Mesenchymal stem cell (in vitro differentiated cells and primary cell): ENCODE measurements at regions not wholly inside any gene's neighbourhood (a gene's known extent, or its start where the extent isn't known, plus 50 kb on each side); places are given as distances from the start of the nearest gene placed in this dataset.

ENCODE experiments used
- DNase-seq: peaks from one replicate; pipeline ENCODE4 v3.0.0-alpha.2; 2013
- H2AFZ ChIP-seq: one replicate; pipeline ENCODE4 v1.6.1; 2013; ENCODE audit warnings: low read depth, mild to moderate bottlenecking, control low read depth, inconsistent platforms, low read length, moderate library complexity
- H2AK5ac ChIP-seq: 2 replicates; pipeline ENCODE4 v1.6.1; 2013; ENCODE audit warnings: low read length, moderate library complexity, mild to moderate bottlenecking, inconsistent platforms; ENCODE audit not compliant: severe bottlenecking
- H2BK120ac ChIP-seq: one replicate; pipeline ENCODE4 v1.6.1; 2013; ENCODE audit warnings: low read depth, mild to moderate bottlenecking, inconsistent platforms, low read length, moderate library complexity
- H2BK12ac ChIP-seq, 2 experiments: one replicate each; pipeline ENCODE4 v1.6.1; 2013; ENCODE audit warnings: inconsistent platforms in 2 of 2, low read length in 2 of 2, mild to moderate bottlenecking in 2 of 2, moderate library complexity in 2 of 2, control low read depth in 1 of 2
- H2BK15ac ChIP-seq: one replicate; pipeline ENCODE4 v1.6.1; 2013; ENCODE audit warnings: mild to moderate bottlenecking, low read depth, inconsistent platforms; ENCODE audit not compliant: poor library complexity, severe bottlenecking
- H2BK5ac ChIP-seq: 2 replicates; pipeline ENCODE4 v1.6.1; 2013; ENCODE audit warnings: low read depth, mild to moderate bottlenecking, low read length, control low read depth, inconsistent platforms; ENCODE audit not compliant: poor library complexity, severe bottlenecking
- H3K14ac ChIP-seq, 2 experiments: one replicate each; pipeline ENCODE4 v1.6.1; 2013; ENCODE audit warnings: inconsistent platforms in 2 of 2, low read length in 2 of 2, control low read depth in 1 of 2, mild to moderate bottlenecking in 1 of 2, moderate library complexity in 1 of 2
- H3K18ac ChIP-seq, 2 experiments: one replicate each; pipeline ENCODE4 v1.6.1; 2013; ENCODE audit warnings: inconsistent platforms in 2 of 2, low read length in 2 of 2, control low read depth in 1 of 2, low read depth in 1 of 2, mild to moderate bottlenecking in 1 of 2
- H3K23ac ChIP-seq, 2 experiments: one replicate each; pipeline ENCODE4 v1.6.1; 2013; ENCODE audit warnings: inconsistent platforms in 2 of 2, low read length in 2 of 2, mild to moderate bottlenecking in 2 of 2, moderate library complexity in 2 of 2, control low read depth in 1 of 2
- H3K27ac ChIP-seq: 2 replicates; pipeline ENCODE4 v1.5.1; 2013; ENCODE audit warnings: mild to moderate bottlenecking, moderate library complexity, low read length, control low read depth, inconsistent platforms; ENCODE audit not compliant: poor library complexity, severe bottlenecking
- H3K27me3 ChIP-seq, 2 experiments: 2 replicates each; pipeline versions ENCODE4 v1.6.1 to v1.7.0; 2013; ENCODE audit warnings: low read length in 2 of 2, mild to moderate bottlenecking in 2 of 2, moderate library complexity in 2 of 2, control low read depth in 1 of 2, inconsistent platforms in 1 of 2; ENCODE audit not compliant: control insufficient read depth in 1 of 2, insufficient read depth in 1 of 2
- H3K36me3 ChIP-seq, 2 experiments: 2 replicates each; pipeline versions ENCODE4 v1.6.1 to v1.7.0; 2013; ENCODE audit warnings: low read length in 2 of 2, control low read depth in 1 of 2, inconsistent platforms in 1 of 2, low read depth in 1 of 2, mild to moderate bottlenecking in 1 of 2; ENCODE audit not compliant: insufficient read depth in 2 of 2, control insufficient read depth in 1 of 2
- H3K4ac ChIP-seq, 2 experiments: one replicate each; pipeline ENCODE4 v1.6.1; 2013; ENCODE audit warnings: inconsistent platforms in 2 of 2, low read length in 2 of 2, mild to moderate bottlenecking in 2 of 2, moderate library complexity in 2 of 2, control low read depth in 1 of 2, low read depth in 1 of 2
- H3K4me1 ChIP-seq: 2 replicates; pipeline ENCODE4 v1.6.1; 2013; ENCODE audit warnings: low read depth, low read length, control low read depth; ENCODE audit not compliant: control insufficient read depth, insufficient read depth
- H3K4me2 ChIP-seq: 2 replicates; pipeline ENCODE4 v1.6.1; 2013; ENCODE audit warnings: low read length, mild to moderate bottlenecking, inconsistent platforms; ENCODE audit not compliant: poor library complexity, severe bottlenecking
- H3K4me3 ChIP-seq, 2 experiments: 2 replicates each; pipeline versions ENCODE4 v1.5.1 to v1.7.0; 2013; ENCODE audit warnings: low read length in 2 of 2, mild to moderate bottlenecking in 2 of 2, control low read depth in 1 of 2, low read depth in 1 of 2; ENCODE audit not compliant: insufficient read depth in 1 of 2
- H3K79me1 ChIP-seq: replicated peaks from 2 replicates; pipeline ENCODE4 v1.6.1; 2013; ENCODE audit warnings: mild to moderate bottlenecking, control low read depth, low read length, inconsistent platforms; ENCODE audit not compliant: poor library complexity, severe bottlenecking
- H3K9ac ChIP-seq: 2 replicates; pipeline ENCODE4 v1.7.0; 2013; ENCODE audit warnings: mild to moderate bottlenecking, low read length, moderate library complexity
- H3K9me3 ChIP-seq: 2 replicates; pipeline ENCODE4 v1.7.0; 2013; ENCODE audit warnings: mild to moderate bottlenecking, low read length; ENCODE audit not compliant: control insufficient read depth
- H4K8ac ChIP-seq: one replicate; pipeline ENCODE4 v1.6.1; 2013; ENCODE audit warnings: inconsistent platforms, mild to moderate bottlenecking, low read length, moderate library complexity
- H4K91ac ChIP-seq: one replicate; pipeline ENCODE4 v1.6.1; 2013; ENCODE audit warnings: mild to moderate bottlenecking, low read length, inconsistent platforms
- WGBS: methylation state at CpG from one replicate; pipeline ENCODE4 v1.1.7; 2013; ENCODE audit warnings: mixed read lengths; 5-methylcytosine and 5-hydroxymethylcytosine counted together

GRCh38 chr6:142633317-142633716 is 311.7 kb downstream of the HIVEP2 start:
- H3K4ac ChIP-seq = no peak overlapping the region
- no peak overlapping the region for H2BK120ac ChIP-seq
- no peak for DNase-seq
- H2BK12ac ChIP-seq = no peak overlapping the region
- no peaks in the 10 kb centered on the region for H3K4me1 ChIP-seq
- no peak overlapping the region for H3K23ac ChIP-seq
- no peak overlapping the region for H3K9ac ChIP-seq
- no peaks in the 10 kb centered on the region for H3K79me1 ChIP-seq
- no peak overlapping the region for H2BK15ac ChIP-seq
- H3K4me3 ChIP-seq = no peak overlapping the region
- H3K18ac ChIP-seq = no peak overlapping the region
- no peak overlapping the region for H2AK5ac ChIP-seq
- no peaks in the 10 kb centered on the region for H3K27me3 ChIP-seq
- H3K9me3 ChIP-seq = no peaks in the 10 kb centered on the region
- no peak overlapping the region for H4K8ac ChIP-seq
- no peak overlapping the region for H3K14ac ChIP-seq
- H3K4me2 ChIP-seq = no peak overlapping the region
- peak overlapping the region; percentile 8 for H2BK5ac ChIP-seq
- no peak overlapping the region for H2AFZ ChIP-seq
- H3K27ac ChIP-seq = no peak overlapping the region
- H4K91ac ChIP-seq = no peak overlapping the region
- no peaks in the 10 kb centered on the region for H3K36me3 ChIP-seq

DNA sequence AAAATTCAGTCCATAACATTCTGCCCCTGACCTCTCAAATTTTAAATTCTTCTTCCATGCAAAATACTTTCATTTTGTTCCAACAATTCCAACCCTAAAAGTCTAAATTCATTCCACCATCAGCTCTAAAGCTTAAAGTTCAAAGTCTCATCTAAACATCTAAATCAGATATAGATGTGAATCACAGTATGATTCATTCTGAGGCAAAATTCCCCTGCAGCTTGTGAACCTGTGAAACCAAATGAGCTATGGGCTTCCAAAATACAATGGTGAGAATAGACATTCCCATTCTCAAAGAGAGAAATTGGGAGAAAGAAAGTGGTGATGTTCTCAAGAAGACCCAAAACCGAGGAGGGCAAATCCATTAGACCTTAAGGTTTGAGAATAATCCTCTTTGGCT is 309.8 kb downstream of the HIVEP2 start:
- no peaks in the 10 kb centered on the region for H3K36me3 ChIP-seq
- no peak overlapping the region for H3K9ac ChIP-seq
- no peak overlapping the region for H3K4me2 ChIP-seq
- H2AK5ac ChIP-seq = no peak overlapping the region
- H3K79me1 ChIP-seq = no peaks in the 10 kb centered on the region
- H2BK15ac ChIP-seq = no peak overlapping the region
- no peak overlapping the region for H2BK120ac ChIP-seq
- no peak overlapping the region for H2AFZ ChIP-seq
- H3K23ac ChIP-seq = no peak overlapping the region
- no peak overlapping the region for H4K8ac ChIP-seq
- no peak overlapping the region for H3K18ac ChIP-seq
- no peaks in the 10 kb centered on the region for H3K27me3 ChIP-seq
- no peak overlapping the region for H2BK12ac ChIP-seq
- peak; percentile 3 for DNase-seq
- WGBS = 83% methylated on average over 1 of the region's 1 CpG
- H3K9me3 ChIP-seq = no peaks in the 10 kb centered on the region
- no peak overlapping the region for H4K91ac ChIP-seq
- no peak overlapping the region for H3K4ac ChIP-seq
- no peak overlapping the region for H3K14ac ChIP-seq
- no peak overlapping the region for H2BK5ac ChIP-seq
- no peak overlapping the region for H3K27ac ChIP-seq
- no peaks in the 10 kb centered on the region for H3K4me1 ChIP-seq
- no peak overlapping the region for H3K4me3 ChIP-seq

- H4K91ac ChIP-seq = no peak overlapping the region
- H3K18ac ChIP-seq = peak overlapping the region in 1 of 2 experiments; percentile 40
- no peak overlapping the region for H3K23ac ChIP-seq
- no peak overlapping the region for H4K8ac ChIP-seq
- H3K14ac ChIP-seq = no peak overlapping the region
- no peak overlapping the region for H2AK5ac ChIP-seq
- no peak overlapping the region for H2BK12ac ChIP-seq
- H3K27me3 ChIP-seq = no peaks in the 10 kb centered on the region
- no peaks in the 10 kb centered on the region for H3K36me3 ChIP-seq
- no peaks in the 10 kb centered on the region for H3K79me1 ChIP-seq
- no peak overlapping the region for H3K4me2 ChIP-seq
- H3K4me1 ChIP-seq = no peaks in the 10 kb centered on the region
- no peak overlapping the region for H2AFZ ChIP-seq
- H3K4me3 ChIP-seq = no peak overlapping the region
- 86% methylated on average over 5 of the region's 10 CpGs for WGBS
- no peak overlapping the region for H3K4ac ChIP-seq
- no peak for DNase-seq
- no peak overlapping the region for H2BK5ac ChIP-seq
- no peak overlapping the region for H2BK120ac ChIP-seq
- no peak overlapping the region for H3K27ac ChIP-seq
- H3K9ac ChIP-seq = no peak overlapping the region
- no peak overlapping the region for H2BK15ac ChIP-seq
- no peaks in the 10 kb centered on the region for H3K9me3 ChIP-seq
These were observed 307.2 kb downstream of the HIVEP2 start for GRCh38 chr6:142637624-142638351.

DNA sequence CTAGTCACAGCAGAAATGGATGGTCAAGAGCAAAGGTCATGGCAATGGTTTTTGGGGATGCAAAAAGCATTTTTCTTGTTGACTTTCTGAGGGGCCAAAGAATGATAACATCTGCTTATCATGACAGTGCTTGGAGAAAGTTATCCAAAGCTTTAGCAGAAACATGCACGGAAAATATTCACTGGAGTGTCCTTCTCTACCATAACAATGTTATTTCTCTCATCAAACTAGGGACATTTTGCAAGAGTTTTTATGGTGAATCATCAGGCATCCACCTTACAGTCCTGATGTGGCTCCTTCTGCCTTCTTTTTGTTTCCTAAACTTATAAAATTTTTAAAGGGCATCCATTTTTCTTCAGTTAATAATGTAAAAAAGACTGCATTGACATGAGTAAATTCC is 302.3 kb downstream of the HIVEP2 start:
- Histone ChIP-seq H3K9me3 (no peaks in the 10 kb centered on the region), H2AK5ac (no peak overlapping the region), H3K18ac (no peak overlapping the region), H4K8ac (no peak overlapping the region), H2BK120ac (no peak overlapping the region), H3K27me3 (peaks cover 0 to 12% of the 10 kb centered on the region in 2 experiments), H3K23ac (no peak overlapping the region), H3K4ac (no peak overlapping the region), H3K36me3 (no peaks in the 10 kb centered on the region), H3K9ac (no peak overlapping the region), H3K4me2 (no peak overlapping the region), H3K27ac (no peak overlapping the region), H2AFZ (no peak overlapping the region), H2BK5ac (no peak overlapping the region), H3K79me1 (no peaks in the 10 kb centered on the region), H2BK15ac (no peak overlapping the region), H4K91ac (no peak overlapping the region), H3K4me1 (peaks cover 1% of the 10 kb centered on the region), H3K4me3 (no peak overlapping the region), H2BK12ac (no peak overlapping the region), H3K14ac (no peak overlapping the region)
- WGBS = 65% methylated on average over 1 of the region's 1 CpG
- DNase-seq = no peak
